ENCODE measurements at regions not wholly inside any gene's neighbourhood (a gene's known extent, or its start where the extent isn't known, plus 50 kb on each side); places are given as distances from the start of the nearest gene placed in this dataset.
"Not testable (repeated sequence)": the region's sequence is repeated elsewhere in the genome, so short reads cannot be mapped to it uniquely, and the experiment has no call there.

DNA sequence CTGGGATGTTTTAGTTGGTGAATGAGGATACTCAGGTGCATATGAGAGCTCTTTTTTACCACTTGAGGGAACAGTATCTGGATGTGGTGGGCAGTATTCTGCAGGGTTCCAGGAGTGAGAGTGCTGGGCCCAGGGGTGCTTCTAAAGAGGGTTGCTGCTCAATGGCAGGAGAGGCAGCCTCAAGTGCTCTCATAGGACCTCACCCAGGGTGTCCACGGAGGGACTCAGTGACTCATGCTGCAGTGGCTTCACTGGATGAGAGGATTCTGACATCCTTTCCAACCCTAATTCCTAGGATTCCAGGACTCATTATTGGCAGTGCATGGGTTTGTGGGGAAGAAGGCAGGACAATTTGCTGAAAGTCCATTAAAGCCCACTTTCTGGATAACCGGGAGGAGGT, 176.6 kb upstream of the FERMT1 start:
- ATAC-seq (no peak), DNase-seq (no peak)
- intact Hi-C loops (cut with micrococcal nuclease) = no loop called here

DNA sequence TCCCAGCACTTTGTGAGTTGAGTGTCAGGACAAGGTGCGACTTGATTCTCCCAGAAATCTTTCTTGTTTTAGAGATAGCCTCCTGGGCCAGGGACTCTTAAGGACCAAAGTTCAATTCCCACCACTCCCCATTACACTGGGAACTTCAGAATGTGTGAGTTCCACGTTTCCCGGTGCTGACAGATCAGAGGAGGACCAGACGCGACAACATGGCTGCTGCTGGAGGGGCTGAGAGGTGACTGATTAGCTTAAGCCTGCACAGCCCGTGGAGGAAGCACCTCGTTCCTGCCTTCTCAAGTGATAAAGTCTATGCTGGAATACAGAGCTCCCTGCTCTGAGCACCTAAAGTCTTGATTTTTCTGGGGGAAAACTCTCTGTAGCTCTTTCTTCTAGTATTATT, 175.2 kb upstream of the FERMT1 start:
- intact Hi-C loops (cut with micrococcal nuclease) = no loop called here
- ATAC-seq (no peak), DNase-seq (no peak)

DNA sequence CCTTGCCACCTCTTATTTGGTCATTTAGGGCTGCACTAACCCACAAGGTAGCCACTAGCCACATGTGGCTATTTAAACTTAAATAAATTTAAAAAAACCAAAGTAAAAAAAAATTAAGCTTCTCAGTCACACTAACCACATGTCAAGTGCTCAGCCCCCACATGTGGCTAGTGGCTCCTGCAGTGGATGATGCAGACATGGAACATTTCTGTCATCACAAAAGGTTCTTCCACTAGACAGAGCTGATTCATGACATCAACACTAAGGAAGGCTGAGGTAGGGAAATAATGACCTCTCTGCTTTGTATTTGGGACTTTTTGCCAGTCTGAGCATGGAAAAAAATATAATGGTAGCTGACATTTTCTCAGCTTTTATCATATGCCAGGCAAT, 173.0 kb upstream of the FERMT1 start:
- DNase-seq (no peak), ATAC-seq (no peak)
- intact Hi-C loops (cut with micrococcal nuclease) = no loop called here

DNA sequence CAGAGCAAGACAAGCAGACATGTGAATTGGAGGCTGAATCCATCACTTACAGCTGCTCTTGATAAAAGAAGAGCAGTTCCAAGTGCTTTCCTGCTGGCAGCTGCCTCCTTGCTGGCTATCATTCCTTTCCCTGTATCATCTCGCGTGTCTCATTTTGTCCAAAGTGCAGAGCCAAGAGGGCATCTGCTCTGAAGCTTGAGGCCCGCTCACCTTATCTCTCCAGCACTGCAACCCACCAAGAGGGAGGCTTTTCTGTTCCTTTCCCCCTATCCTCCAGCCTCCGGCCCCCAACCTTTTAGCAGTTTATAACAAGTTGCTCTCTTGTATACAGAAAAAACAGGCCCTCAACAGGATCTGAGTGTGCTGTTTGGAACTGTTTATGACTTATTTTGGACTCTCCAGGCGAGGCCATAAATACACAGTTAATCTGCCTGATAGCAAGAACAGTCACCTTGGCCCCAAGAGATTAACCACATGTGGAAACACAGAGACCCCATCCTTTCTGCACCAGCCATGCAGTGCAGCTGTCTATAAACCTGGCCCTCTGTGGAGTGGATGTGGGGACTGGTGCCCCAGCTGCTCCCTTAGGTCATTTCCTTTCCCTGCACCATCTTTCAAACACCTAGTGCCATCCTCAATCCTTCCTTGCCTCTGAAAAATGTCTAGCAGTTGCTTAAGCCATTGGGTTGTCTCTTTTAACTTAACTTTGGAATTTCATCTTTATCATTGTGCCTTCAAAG, 172.5 kb upstream of the FERMT1 start:
- no peak for DNase-seq
- intact Hi-C loops (cut with micrococcal nuclease) = no loop called here
- ATAC-seq = peak; percentile 62

DNA sequence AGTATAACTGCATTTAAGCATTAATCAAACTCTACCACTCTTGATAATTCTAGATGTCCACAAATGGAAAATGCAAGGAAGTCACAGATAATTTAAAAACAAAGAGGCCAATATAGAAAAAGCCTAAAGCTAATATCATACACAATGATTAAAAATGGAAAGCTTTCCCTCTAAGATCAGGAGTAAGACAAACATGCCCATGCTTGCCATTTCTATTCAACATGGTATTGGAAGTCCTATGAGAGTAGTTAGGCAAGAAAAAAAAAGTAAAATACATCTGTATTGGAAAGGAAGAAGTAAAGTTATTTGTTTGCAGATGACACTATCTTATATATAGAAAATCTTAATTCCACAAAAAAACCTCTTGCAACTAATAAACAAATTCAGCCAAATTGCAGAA, 164.6 kb upstream of the FERMT1 start:
- DNase-seq (no peak), ATAC-seq (no peak)
- intact Hi-C loops (cut with micrococcal nuclease) = no loop called here

DNA sequence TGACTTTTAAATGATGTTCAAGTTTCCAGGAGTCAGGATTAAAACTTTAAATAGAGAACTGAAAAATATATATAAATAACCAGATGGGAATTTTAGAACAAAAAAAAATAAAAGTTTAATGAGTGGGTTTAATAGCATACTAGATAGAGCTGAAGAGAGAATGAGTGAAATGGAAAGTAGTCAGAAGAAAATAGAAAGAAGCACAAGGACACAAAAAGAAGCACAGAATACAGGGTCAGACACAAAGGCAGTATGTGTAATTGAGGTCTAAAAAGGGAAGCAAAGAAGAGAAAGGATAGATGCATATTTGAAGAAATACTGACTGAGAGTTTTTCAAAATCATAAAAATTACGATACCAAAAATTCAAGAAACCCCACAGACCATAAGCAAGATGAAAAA, 159.8 kb upstream of the FERMT1 start:
- intact Hi-C loops (cut with micrococcal nuclease) = no loop called here
- DNase-seq = no peak

DNA sequence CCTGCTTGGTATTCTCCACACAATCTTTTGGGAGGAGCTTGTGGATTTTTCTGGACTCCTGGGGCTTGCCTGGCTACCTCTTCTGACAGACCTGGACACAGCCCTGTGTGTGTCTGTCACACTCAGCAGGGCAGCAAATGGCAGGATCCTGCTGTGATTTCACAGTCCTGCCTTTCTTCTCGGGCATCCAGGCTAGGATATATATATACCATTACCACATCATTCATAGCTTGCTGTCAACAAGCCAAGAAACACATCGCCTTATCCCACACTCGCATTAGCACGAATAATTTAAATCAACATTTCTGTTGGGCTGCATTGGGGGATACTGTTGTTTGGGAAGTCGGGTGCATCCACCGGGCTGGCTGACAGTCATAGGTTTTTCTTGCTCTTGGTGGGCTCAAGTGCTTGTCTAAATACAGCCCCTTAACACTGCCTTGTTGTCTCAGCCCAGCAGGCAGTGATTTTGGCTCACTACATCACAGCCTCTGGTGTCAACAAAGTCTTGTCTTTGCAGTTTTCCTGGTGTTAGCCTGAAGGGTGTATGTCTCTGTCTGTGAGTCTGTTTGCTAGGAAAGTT, 154.9 kb upstream of the FERMT1 start:
- DNase-seq = no peak
- ATAC-seq = no peak
- intact Hi-C loops (cut with micrococcal nuclease) = no loop called here

More for the DNA sequence above, 159.8 kb upstream of the FERMT1 start:
- no peak for ATAC-seq

DNA sequence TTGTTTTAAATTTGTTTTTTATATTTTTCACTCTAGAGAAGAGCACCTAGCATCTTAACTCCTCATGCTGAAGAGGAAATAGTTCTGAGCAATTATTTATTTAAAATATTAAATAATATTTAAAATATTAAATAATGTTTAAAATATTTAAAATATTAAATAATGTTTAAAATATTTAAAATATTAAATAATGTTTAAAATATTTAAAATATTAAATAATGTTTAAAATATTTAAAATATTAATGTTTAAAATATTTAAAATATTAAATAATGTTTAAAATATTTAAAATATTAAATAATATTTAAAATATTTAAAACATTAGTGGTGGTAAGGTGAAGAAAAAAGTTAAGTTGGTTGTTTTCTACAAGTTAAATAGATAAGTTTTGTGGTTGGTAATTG, 147.6 kb upstream of the FERMT1 start:
- ATAC-seq; intact Hi-C loops (cut with micrococcal nuclease); DNase-seq: not testable (repeated sequence)

DNA sequence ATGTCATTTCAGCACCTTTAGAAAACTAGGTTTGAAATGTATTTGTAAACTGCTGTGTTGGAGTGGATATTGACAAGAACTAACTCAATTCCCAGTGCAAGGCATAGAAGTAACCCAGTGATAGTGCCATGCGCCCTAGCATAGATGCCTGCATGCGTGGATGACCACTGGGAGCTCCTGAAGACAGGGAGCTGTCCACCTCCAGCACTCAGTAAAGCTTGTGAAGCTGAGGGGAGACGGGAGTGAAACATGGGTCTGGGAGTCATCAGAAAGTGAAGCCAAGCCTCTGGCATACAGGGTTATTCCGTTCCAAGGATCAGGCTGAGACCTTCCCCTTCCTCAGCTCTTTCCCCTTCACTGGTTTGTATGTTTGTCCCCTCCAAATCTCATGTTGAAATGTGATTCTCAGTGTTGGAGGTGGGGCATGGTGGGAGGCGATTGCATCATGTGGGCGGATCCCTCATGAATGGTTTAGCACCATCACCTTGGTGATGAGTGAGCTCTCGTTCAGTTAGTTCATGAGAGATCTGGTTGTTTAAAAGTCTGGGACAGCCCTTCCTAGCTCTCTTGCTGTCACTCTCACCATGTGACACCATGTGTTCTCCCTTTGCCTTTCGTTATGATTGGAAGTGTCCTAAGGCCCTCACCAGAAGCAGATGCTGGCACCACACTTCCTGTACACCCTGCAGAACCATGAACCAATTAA, 146.5 kb upstream of the FERMT1 start:
- intact Hi-C loops (cut with micrococcal nuclease) = no loop called here
- DNase-seq (no peak), ATAC-seq (no peak)

DNA sequence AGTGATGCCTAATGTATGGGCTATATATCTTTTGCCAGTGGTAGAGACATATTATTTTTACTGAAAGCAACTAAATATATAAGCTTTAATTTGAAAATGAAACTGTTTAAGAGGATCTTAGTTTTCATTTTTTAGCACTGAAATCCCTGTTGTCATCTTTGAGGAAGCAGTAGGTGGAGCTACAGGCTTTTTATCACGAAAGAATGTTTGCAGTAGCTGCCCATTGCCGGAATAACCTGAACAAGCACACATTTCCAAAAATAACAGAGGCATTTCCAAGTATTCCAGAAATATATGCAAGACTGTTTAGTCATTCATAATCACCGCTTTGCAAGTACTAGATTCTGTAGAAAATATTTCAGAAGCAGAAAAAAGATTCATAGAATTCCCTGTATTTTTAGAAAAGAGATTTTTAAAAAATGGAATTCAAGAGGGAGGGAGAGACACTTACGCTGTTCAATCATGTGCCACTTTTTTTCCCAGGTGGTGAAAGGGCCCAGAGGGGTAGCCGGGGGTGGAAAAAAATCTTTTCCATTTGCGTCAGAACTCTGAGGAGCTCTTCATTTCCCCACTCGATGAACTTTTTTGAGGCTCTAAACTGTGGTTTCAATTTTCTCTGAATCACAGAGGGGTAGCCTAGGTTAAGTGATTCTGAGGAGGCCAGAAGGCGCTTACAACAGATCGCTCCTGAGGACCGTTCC, 142.5 kb upstream of the FERMT1 start:
- ATAC-seq = peak; percentile 79
- no peak for DNase-seq
- intact Hi-C loops (cut with micrococcal nuclease) = no loop called here

DNA sequence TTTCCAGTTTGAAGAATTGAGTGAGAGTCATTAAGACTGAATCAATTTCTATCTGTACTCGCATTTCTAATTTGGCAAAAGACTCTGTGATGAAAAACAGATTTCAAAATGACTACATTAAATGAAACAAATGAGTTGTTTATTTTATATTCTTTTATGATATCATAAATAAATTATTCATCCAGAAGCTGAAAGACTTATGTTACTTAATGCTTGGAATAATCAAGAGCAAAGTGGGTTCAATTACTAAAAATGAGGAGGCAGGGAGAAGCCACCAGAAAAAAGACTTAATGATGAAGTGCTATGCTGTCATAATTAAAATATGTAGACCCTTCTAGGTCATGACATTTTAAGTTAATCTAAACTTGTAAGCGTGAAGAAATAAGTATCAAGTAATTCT, 130.6 kb upstream of the FERMT1 start:
- intact Hi-C loops (cut with micrococcal nuclease) = no loop called here
- no peak for ATAC-seq

DNA sequence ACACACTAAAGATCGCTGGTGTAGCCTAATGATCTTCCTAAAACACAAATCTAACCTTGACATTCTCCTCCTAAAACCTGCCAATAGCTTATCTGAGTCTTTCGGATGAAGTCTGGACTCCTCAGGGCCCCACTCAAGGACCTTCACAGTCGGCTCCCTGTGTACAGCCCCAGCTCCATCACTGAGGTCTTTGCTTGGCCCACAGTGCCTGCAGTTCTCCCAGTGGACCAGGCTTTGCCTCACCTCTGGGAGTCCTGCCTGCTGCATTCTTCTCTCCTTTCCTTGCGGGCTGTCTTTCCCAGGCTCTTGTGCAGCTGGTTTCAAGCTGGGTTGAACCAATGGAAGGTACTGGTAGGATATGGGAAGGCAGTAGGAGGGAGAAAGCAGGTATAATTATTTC, 122.6 kb upstream of the FERMT1 start:
- intact Hi-C loops (cut with micrococcal nuclease) = no loop called here
- no peak for DNase-seq
- ATAC-seq = no peak

More for the DNA sequence above, 130.6 kb upstream of the FERMT1 start:
- no peak for DNase-seq

DNA sequence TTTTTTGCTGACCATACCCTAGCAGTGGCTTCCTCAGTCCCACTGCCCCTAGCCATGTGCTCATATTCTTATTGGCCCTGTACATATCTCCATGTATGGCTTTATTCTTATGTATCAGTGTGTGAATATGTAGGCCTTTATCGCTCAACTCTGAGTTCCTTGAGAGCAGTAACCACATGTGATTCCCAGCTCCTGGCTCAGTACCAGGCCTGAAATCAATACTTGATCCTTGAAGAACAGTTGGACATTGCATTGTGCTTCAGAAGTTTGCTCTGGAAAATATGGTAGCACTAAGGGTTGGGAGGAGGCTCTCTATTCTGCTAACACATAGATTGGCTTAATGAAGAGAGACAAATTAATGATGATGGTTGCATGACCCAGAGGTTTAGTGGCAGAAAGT, 118.8 kb upstream of the FERMT1 start:
- DNase-seq (no peak), ATAC-seq (no peak)
- intact Hi-C loops (cut with micrococcal nuclease) = no loop called here

DNA sequence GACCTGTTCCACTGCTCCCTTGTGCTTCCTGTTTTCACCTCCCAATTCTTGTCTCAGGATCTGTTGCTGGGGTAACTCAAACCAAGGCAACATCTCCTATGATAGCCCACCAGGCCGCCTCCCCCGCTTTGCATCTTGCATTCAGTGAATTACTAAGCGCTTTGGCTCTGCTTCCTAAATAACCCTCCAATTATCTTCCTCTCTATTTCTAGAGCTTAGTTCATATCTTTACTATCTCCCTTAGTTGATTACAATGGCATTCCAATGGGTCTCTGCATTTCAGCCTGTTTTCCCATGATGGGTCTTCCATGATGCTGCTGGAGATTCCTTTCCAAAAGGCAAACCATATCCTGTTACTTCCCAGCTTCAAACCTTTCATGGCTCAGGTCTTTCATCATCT, 117.2 kb upstream of the FERMT1 start:
- DNase-seq (no peak), ATAC-seq (no peak)
- intact Hi-C loops (cut with micrococcal nuclease) = no loop called here

DNA sequence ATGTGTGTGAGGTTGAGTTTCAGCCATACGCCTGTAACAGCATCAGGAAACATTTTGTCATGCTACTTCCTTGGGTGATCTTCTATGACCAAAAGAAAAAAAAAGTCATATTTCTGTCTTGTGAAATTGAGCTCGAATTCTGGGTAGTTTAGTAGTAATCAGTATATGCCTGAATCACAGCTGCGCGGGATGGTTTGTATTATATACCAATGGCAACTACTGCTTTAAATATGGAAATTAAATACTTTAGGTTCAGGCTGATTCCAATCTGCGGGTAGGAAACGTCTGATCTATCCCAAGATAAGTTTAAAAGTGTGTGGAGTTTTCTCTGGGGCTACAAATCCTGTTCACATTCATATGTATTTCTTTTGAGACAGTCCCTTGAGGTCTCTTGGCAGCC, 115.6 kb upstream of the FERMT1 start:
- DNase-seq (no peak), ATAC-seq (no peak)
- intact Hi-C loops (cut with micrococcal nuclease) = no loop called here

DNA sequence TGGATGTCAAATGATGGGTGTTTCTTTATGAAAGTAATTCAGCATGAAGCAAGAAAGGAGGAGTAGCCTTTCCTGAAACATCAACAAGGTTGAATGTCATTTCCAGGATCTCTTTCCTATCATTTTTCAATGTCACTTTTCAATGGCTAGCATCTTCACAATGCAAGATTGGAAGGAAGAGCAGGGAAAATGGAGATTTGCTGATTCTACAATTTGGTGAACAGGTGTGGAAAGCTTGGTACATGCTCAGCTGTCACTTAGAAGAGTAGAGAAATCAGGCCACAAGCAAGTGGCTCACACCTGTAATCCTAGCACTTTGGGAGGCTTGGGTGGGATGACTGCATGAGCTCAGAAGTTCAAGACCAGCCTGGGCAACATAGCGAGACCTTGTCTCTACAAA, 112.7 kb upstream of the FERMT1 start:
- DNase-seq = no peak
- intact Hi-C loops (cut with micrococcal nuclease) = no loop called here
- no peak for ATAC-seq

DNA sequence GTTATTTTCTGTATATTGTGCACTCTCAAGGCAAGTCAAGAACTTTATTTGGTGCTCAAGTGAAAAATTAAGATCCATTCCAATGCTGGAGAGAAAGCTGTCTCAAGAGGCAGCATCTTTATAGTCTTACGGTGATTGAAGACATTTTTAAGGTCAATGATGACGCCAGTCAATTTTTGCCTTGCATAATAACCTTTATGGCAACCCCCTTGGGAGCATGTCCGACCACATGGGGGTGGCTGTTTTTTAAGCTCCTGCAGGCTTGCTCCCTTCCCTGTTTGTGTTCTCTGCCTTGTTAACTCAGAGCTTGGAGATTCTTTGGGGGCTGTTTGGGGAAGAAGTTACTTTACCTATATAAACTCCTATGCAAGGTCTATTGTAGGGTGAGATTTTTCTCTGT, 109.6 kb upstream of the FERMT1 start:
- no peak for DNase-seq
- intact Hi-C loops (cut with micrococcal nuclease) = no loop called here
- no peak for ATAC-seq

DNA sequence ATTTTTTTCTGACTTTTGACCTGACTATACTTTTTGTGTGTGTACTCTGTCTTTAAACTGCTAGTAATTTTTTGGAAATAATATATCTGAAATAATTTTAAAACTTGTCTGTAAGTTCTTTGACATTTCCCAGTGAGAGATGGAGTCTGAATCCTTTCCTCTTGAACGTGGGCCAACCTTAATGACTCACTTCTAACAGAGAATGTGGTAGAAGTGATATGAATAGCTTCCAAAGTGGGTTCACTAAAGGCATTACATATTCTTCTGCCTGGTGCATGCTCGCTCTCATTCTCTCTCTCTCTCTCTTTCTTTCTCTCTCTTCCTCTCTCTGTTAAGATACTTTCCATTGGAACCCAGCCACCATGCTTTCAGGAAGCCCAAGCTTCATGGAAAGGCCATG, 108.7 kb upstream of the FERMT1 start:
- DNase-seq (no peak), ATAC-seq (no peak)
- intact Hi-C loops (cut with micrococcal nuclease) = no loop called here

DNA sequence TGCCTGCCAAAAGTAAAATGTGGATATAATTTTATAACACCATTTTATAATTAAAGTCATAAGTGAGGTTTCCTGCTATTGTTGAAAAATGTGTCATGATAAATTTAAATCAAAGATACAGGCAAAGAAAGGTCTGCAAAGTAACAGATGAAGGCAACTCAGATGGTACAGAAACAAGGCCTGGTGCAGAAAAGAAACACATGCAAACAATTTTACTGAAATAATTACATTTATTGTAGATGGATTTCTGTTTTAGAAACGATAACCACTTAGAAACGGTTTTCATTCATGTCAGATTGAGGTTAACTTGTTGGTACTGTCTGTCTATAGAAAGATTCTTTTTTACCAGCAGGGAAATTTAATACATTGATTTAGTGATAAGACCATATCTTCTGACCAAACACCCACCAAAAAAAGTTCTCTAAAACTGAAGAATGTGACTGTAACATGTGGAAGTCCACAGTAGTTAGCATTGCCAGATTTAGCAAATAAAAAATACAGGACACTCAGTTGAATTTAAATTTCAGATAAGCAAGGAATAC, 105.5 kb upstream of the FERMT1 start:
- no peak for ATAC-seq
- no peak for DNase-seq
- intact Hi-C loops (cut with micrococcal nuclease) = no loop called here

DNA sequence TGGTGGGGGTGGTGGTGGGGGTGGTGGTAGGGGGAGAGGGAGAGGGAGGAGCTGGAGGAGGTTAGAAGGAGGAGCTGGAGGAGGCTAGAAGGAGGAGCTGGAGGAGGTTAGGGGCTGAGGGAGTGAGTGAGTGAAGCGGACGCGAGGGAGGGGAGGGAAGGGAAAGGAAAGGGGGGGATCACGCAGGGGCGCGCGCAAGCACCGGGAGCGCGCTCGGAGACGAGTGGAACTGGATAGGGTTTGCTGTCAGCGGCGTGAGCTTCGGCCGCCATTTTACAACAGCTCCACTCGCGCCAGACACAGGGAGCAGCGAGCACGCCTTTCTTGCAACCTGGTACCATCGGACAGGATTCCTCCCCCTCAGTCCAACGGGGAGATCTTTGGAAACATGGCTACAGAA, 90.5 kb upstream of the FERMT1 start:
- intact Hi-C loops (cut with micrococcal nuclease) = no loop called here
- no peak for ATAC-seq
- DNase-seq = no peak

Data from left ventricle myocardium superior (tissue), 1 donor.